ENCODE measurements at regions not wholly inside any gene's neighbourhood (a gene's known extent, or its start where the extent isn't known, plus 50 kb on each side); places are given as distances from the start of the nearest gene placed in this dataset.

DNA sequence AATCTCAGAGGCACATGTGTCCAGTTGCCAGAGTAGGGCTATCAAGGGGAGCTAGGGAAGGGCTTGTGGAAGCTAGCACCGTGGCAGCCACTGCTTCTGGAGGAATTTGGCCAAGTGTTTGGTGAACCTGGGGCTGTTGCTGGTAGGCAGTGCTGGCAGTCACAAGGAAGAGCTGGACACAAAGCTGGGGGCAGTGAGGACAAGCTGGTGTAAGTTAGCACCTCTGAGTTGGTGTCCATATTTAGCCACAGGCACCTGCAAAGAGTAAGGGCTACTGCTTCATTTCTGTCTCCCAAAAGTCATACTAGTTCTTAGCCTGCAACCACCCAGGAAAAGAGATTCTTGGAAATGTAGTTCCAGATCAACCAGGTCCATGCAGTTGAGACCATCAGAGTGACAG, 359.4 kb downstream of the CSNK1G3 start:
- no peaks in the 10 kb centered on the region for H3F3A ChIP-seq (ENCODE audit: insufficient read depth)
- no peak overlapping the region for H3K4me3 ChIP-seq
- in situ Hi-C loops (cut with MboI): no loop called here

DNA sequence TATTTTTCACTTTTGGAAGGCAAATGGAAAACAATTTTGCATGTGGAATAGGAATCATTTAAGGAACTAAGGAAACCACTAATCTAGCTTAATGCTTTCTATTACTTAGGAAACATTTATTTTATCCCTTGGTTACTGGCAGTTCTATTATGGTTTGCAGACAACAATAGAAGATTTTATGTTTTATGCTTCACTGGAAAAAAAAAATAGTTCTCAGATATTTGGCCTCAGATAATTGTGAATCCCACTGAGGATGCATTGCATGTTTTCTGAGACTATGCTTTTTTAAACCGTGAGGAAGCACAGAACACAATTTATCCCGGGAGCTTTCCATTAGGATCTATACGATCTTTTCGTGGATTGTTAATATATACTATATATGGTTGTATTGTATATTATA, 356.9 kb downstream of the CSNK1G3 start:
- Histone ChIP-seq H2AFZ (no peak overlapping the region), H3K9ac (no peak overlapping the region), H3K79me2 (ENCODE audit: insufficient read depth) (no peaks in the 10 kb centered on the region), H4K20me1 (ENCODE audit: insufficient read depth) (no peaks in the 10 kb centered on the region), H3K4me1 (ENCODE audit: insufficient read depth) (no peaks in the 10 kb centered on the region), H3K4me3 (no peak overlapping the region), H3K4me2 (ENCODE audit: unreplicated experiment) (no peak overlapping the region), H3F3A (ENCODE audit: insufficient read depth) (no peaks in the 10 kb centered on the region), H3K27me3 (replicated peaks; ENCODE audit: insufficient read depth) (no peaks in the 10 kb centered on the region), H3K9me2 (ENCODE audit: insufficient read depth) (no peaks in the 10 kb centered on the region), H3K27ac (no peak overlapping the region), H3K36me3 (ENCODE audit: low read depth) (no peaks in the 10 kb centered on the region), H3K9me3 (ENCODE audit: low read depth) (no peaks in the 10 kb centered on the region)
- DNase-seq: no peak
- in situ Hi-C loops (cut with MboI): no loop called here
- TF ChIP-seq EZH2phosphoT487 (IDR thresholded peaks at IDR 0.05; ENCODE audit: insufficient read depth, low read depth) (no peak), EZH2 (IDR thresholded peaks at IDR 0.05; ENCODE audit: insufficient read depth, poor library complexity, severe bottlenecking) (no peak)
- WGBS, 2 experiments (ENCODE audit: low coverage in 1 of 2, low lambda C conversion rate in 2 of 2, missing lambda C conversion rate in 2 of 2): 79 to 80% methylated on average over 4 of the region's 4 CpGs

More for the DNA sequence above, 359.4 kb downstream of the CSNK1G3 start:
- no peaks in the 10 kb centered on the region for H3K36me3 ChIP-seq (ENCODE audit: low read depth)
- no peaks in the 10 kb centered on the region for H3K79me2 ChIP-seq (ENCODE audit: insufficient read depth)
- no peak overlapping the region for H3K9ac ChIP-seq
- no peaks in the 10 kb centered on the region for H4K20me1 ChIP-seq (ENCODE audit: insufficient read depth)
- WGBS, 2 experiments (ENCODE audit: low coverage in 1 of 2, low lambda C conversion rate in 2 of 2, missing lambda C conversion rate in 2 of 2): 54 to 56% methylated on average over 1 of the region's 1 CpG
- H3K27ac ChIP-seq: no peak overlapping the region
- H3K4me1 ChIP-seq (ENCODE audit: insufficient read depth): no peaks in the 10 kb centered on the region
- DNase-seq: no peak
- no peaks in the 10 kb centered on the region for H3K9me3 ChIP-seq (ENCODE audit: low read depth)
- H3K4me2 ChIP-seq (ENCODE audit: unreplicated experiment): no peak overlapping the region
- no peaks in the 10 kb centered on the region for H3K9me2 ChIP-seq (ENCODE audit: insufficient read depth)
- H2AFZ ChIP-seq: no peak overlapping the region
- 0 out of 2 replicates have a peak, but pooled peaks cover 3% of the 10 kb centered on the region for H3K27me3 ChIP-seq (replicated peaks; ENCODE audit: insufficient read depth)
- TF ChIP-seq EZH2 (IDR thresholded peaks at IDR 0.05; ENCODE audit: insufficient read depth, poor library complexity, severe bottlenecking): no peak
- no peak for TF ChIP-seq EZH2phosphoT487 (IDR thresholded peaks at IDR 0.05; ENCODE audit: insufficient read depth, low read depth)

DNA sequence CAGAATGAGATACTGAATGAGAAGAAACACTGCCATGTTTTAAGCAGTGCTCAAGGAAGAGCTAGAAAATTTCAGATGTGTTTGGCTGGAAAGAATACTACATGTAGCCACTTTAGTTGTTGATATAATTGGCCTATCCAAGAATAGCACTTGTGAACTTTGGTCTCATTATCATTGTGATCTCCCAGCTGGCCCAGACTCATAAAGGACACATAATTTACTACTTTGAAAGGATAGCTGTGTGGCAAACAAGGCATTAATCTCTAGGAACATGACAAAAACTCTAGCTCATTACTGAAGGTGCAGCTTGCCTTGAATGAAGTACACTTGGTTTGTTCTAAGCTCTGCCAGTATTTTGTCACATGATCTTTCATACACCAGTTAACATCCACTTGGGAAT, 356.3 kb downstream of the CSNK1G3 start:
- no peaks in the 10 kb centered on the region for H3K36me3 ChIP-seq (ENCODE audit: low read depth)
- H3K27me3 ChIP-seq (replicated peaks; ENCODE audit: insufficient read depth): no peaks in the 10 kb centered on the region
- DNase-seq: no peak
- no peak overlapping the region for H3K4me3 ChIP-seq
- no peak overlapping the region for H3K27ac ChIP-seq
- no peaks in the 10 kb centered on the region for H3K9me3 ChIP-seq (ENCODE audit: low read depth)
- no peaks in the 10 kb centered on the region for H3K4me1 ChIP-seq (ENCODE audit: insufficient read depth)
- no peaks in the 10 kb centered on the region for H4K20me1 ChIP-seq (ENCODE audit: insufficient read depth)
- no peak overlapping the region for H3K4me2 ChIP-seq (ENCODE audit: unreplicated experiment)
- no peak overlapping the region for H2AFZ ChIP-seq
- H3K9ac ChIP-seq: no peak overlapping the region
- in situ Hi-C loops (cut with MboI): no loop called here
- H3K9me2 ChIP-seq (ENCODE audit: insufficient read depth): no peaks in the 10 kb centered on the region
- no peaks in the 10 kb centered on the region for H3F3A ChIP-seq (ENCODE audit: insufficient read depth)
- no peaks in the 10 kb centered on the region for H3K79me2 ChIP-seq (ENCODE audit: insufficient read depth)
- TF ChIP-seq EZH2phosphoT487 (IDR thresholded peaks at IDR 0.05; ENCODE audit: insufficient read depth, low read depth): no peak
- no peak for TF ChIP-seq EZH2 (IDR thresholded peaks at IDR 0.05; ENCODE audit: insufficient read depth, poor library complexity, severe bottlenecking)

DNA sequence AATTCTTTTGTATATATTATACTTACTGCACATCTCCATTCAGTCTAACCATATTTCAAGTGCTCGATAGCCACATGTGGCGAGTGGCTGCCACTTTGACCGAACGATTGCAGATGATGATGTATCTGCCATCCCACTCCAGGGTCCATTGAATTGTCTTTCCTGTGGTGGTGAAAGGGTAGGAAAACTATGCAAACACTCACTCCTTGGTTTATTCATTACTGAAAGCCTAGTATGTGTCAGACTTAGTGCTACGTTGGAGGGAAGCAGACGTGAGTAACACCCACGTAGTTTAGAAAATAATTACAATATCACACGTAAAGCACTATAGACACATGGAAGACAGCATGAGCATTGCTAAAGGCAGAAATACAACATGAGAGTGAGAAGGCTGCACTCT, 353.7 kb downstream of the CSNK1G3 start:
- no peaks in the 10 kb centered on the region for H3K9me2 ChIP-seq (ENCODE audit: insufficient read depth)
- no peak overlapping the region for H2AFZ ChIP-seq
- H3K27ac ChIP-seq: no peak overlapping the region
- no peak for TF ChIP-seq EZH2phosphoT487 (IDR thresholded peaks at IDR 0.05; ENCODE audit: insufficient read depth, low read depth)
- TF ChIP-seq EZH2 (IDR thresholded peaks at IDR 0.05; ENCODE audit: insufficient read depth, poor library complexity, severe bottlenecking): no peak
- 73 to 81% methylated on average over 8 of the region's 8 CpGs for WGBS, 2 experiments (ENCODE audit: low coverage in 1 of 2, low lambda C conversion rate in 2 of 2, missing lambda C conversion rate in 2 of 2)
- H3K36me3 ChIP-seq (ENCODE audit: low read depth): no peaks in the 10 kb centered on the region
- H3F3A ChIP-seq (ENCODE audit: insufficient read depth): no peaks in the 10 kb centered on the region
- no peaks in the 10 kb centered on the region for H3K9me3 ChIP-seq (ENCODE audit: low read depth)
- H3K79me2 ChIP-seq (ENCODE audit: insufficient read depth): no peaks in the 10 kb centered on the region
- no peak overlapping the region for H3K4me3 ChIP-seq
- no peak overlapping the region for H3K9ac ChIP-seq
- in situ Hi-C loops (cut with MboI): no loop called here
- no peaks in the 10 kb centered on the region for H3K27me3 ChIP-seq (replicated peaks; ENCODE audit: insufficient read depth)
- H3K4me1 ChIP-seq (ENCODE audit: insufficient read depth): no peaks in the 10 kb centered on the region
- peak; percentile 7 for DNase-seq
- H3K4me2 ChIP-seq (ENCODE audit: unreplicated experiment): no peak overlapping the region
- no peaks in the 10 kb centered on the region for H4K20me1 ChIP-seq (ENCODE audit: insufficient read depth)

DNA sequence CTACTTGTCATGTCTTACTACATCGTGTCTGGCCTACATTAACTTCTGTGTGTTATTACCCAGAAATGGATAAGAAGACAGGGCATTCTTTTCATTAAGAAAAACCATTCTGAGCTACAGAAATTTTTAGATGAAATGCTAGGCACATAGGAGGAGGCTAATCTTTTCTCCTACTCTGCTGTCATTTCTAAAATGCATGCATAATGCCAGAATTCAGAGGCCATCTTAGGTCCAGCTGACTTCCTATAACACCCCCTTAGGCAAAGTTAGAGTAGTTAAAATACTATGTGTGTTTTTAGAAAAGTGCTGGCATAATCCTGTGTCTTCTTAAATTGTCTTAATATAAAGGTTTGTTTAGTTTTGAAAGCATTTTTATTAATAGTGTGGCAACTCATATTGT, 352.6 kb downstream of the CSNK1G3 start:
- no peaks in the 10 kb centered on the region for H3K36me3 ChIP-seq (ENCODE audit: low read depth)
- in situ Hi-C loops (cut with MboI): no loop called here
- no peak overlapping the region for H3K9ac ChIP-seq
- H3K27me3 ChIP-seq (replicated peaks; ENCODE audit: insufficient read depth): no peaks in the 10 kb centered on the region
- no peaks in the 10 kb centered on the region for H3K9me3 ChIP-seq (ENCODE audit: low read depth)
- H3K79me2 ChIP-seq (ENCODE audit: insufficient read depth): no peaks in the 10 kb centered on the region
- no peak overlapping the region for H3K4me3 ChIP-seq
- no peaks in the 10 kb centered on the region for H3K9me2 ChIP-seq (ENCODE audit: insufficient read depth)
- no peak overlapping the region for H2AFZ ChIP-seq
- H4K20me1 ChIP-seq (ENCODE audit: insufficient read depth): no peaks in the 10 kb centered on the region
- WGBS, 2 experiments (ENCODE audit: low coverage in 1 of 2, low lambda C conversion rate in 2 of 2, missing lambda C conversion rate in 2 of 2): 30 to 58% methylated on average over 1 of the region's 1 CpG
- H3K27ac ChIP-seq: no peak overlapping the region
- no peaks in the 10 kb centered on the region for H3K4me1 ChIP-seq (ENCODE audit: insufficient read depth)
- no peak for TF ChIP-seq EZH2phosphoT487 (IDR thresholded peaks at IDR 0.05; ENCODE audit: insufficient read depth, low read depth)
- no peak for TF ChIP-seq EZH2 (IDR thresholded peaks at IDR 0.05; ENCODE audit: insufficient read depth, poor library complexity, severe bottlenecking)
- DNase-seq: no peak
- H3K4me2 ChIP-seq (ENCODE audit: unreplicated experiment): no peak overlapping the region
- no peaks in the 10 kb centered on the region for H3F3A ChIP-seq (ENCODE audit: insufficient read depth)
